ENCODE measurements at regions not wholly inside any gene's neighbourhood (a gene's known extent, or its start where the extent isn't known, plus 50 kb on each side); places are given as distances from the start of the nearest gene placed in this dataset.
A peak's percentile ranks its signal among the peaks of the same experiment; 100 is the strongest.

DNA sequence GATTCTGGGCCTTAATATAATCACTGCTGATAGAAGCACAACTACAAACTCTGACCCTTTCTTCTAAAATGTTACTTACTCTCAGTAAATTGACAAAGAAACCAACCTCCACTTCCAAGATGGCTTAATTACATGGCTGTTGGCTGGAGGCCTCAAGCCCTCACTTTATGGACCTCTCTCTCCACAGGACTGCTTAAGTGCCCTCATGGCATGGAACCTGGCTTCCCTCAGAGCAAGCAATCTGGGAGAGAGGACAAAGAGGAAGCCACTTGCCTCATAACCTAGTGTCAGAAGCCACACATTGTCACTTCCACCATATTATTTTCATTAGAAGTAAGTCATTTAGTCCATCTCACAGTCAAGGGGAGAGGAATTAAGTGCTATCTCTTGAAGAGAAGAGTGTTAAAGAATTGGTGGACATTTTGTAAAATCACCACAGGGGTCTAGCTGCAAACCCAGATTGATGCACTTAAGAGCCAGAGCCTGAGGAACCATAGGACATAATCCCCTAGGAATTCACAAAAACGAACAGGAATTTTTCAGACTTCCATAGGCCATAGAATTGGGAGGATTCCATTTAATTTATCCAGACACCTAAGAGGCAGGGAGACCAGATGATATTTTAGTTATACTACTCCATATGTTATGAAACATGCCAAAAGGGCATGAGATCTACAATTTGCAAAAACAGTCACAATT, 97.5 kb upstream of the TNFSF4 start:
- WGBS (ENCODE audit: insufficient coverage, low coverage, missing lambda C conversion rate), result 18% methylated on average over 1 of the region's 1 CpG
- Histone ChIP-seq H3K9me3 (replicated peaks; ENCODE audit: control insufficient read depth, insufficient read depth, low read depth, low read length) (no peaks in the 10 kb centered on the region), H3K36me3 (ENCODE audit: control insufficient read depth, insufficient read depth, low read length) (no peaks in the 10 kb centered on the region), H4K20me1 (replicated peaks; ENCODE audit: control insufficient read depth, insufficient read depth, low read length) (no peaks in the 10 kb centered on the region), H3K9ac (ENCODE audit: insufficient read depth in 1 of 2, low read depth in 2 of 2, low read length in 2 of 2) (no peak overlapping the region), H3K27ac (ENCODE audit: extremely low read depth, low read depth, low read length) (no peak overlapping the region), H3K79me2 (ENCODE audit: control insufficient read depth, insufficient read depth, low read length) (no peaks in the 10 kb centered on the region), H3K9me1 (ENCODE audit: control insufficient read depth, insufficient read depth, low read length) (no peaks in the 10 kb centered on the region), H2AFZ (ENCODE audit: low read depth, low read length) (peak overlapping the region; percentile 85), H3K27me3 (ENCODE audit: control insufficient read depth in 2 of 2, insufficient read depth in 2 of 2, low read length in 2 of 2) (no peaks in the 10 kb centered on the region), H3K4me3 (no peak overlapping the region), H3K4me2 (ENCODE audit: insufficient read depth, low read length) (no peak overlapping the region), H3K4me1 (replicated peaks in 1 of 2; ENCODE audit: control insufficient read depth in 2 of 2, insufficient read depth in 2 of 2, low read length in 2 of 2) (peaks cover 5 to 39% of the 10 kb centered on the region in 2 experiments)
- intact Hi-C loops (cut with micrococcal nuclease) (loop anchor here (5.0 kb wide), 1 partner anchor 37 kb away; no protein-coding TSS in a partner anchor), in situ Hi-C loops (cut with MboI) (no loop called here)
- DNase-seq (ENCODE audit: extremely low read depth in 1 of 4, low spot score in 3 of 4) (no peak), FAIRE-seq (no peak), ATAC-seq (no peak)
- BruUV-seq (replicated peaks), result no TSS peak
- CTCF ChIA-PET (ENCODE audit: low intra/inter-chr PET ratio), result no interaction called here
- POLR2A ChIA-PET, result no interaction called here
- TF ChIP-seq L3MBTL2 (IDR thresholded peaks at IDR 0.05), result no peak
- TF ChIP-seq ZNF830 (CRISPR knock-in tag; IDR thresholded peaks at IDR 0.05), result no peak
- no peak for TF ChIP-seq NBN (IDR thresholded peaks at IDR 0.05; ENCODE audit: low read depth)
- no peak for TF ChIP-seq ELF1 (tag; IDR thresholded peaks at IDR 0.05)
- TF ChIP-seq MCM5 (IDR thresholded peaks at IDR 0.05; ENCODE audit: low read depth), result no peak
- TF ChIP-seq HEY1 (CRISPR knock-in tag; IDR thresholded peaks at IDR 0.05; ENCODE audit: borderline replicate concordance), result no peak
- TF ChIP-seq ZNF384 (IDR thresholded peaks at IDR 0.05; ENCODE audit: low read depth, low read length), result no peak
- TF ChIP-seq, protein P1, sequence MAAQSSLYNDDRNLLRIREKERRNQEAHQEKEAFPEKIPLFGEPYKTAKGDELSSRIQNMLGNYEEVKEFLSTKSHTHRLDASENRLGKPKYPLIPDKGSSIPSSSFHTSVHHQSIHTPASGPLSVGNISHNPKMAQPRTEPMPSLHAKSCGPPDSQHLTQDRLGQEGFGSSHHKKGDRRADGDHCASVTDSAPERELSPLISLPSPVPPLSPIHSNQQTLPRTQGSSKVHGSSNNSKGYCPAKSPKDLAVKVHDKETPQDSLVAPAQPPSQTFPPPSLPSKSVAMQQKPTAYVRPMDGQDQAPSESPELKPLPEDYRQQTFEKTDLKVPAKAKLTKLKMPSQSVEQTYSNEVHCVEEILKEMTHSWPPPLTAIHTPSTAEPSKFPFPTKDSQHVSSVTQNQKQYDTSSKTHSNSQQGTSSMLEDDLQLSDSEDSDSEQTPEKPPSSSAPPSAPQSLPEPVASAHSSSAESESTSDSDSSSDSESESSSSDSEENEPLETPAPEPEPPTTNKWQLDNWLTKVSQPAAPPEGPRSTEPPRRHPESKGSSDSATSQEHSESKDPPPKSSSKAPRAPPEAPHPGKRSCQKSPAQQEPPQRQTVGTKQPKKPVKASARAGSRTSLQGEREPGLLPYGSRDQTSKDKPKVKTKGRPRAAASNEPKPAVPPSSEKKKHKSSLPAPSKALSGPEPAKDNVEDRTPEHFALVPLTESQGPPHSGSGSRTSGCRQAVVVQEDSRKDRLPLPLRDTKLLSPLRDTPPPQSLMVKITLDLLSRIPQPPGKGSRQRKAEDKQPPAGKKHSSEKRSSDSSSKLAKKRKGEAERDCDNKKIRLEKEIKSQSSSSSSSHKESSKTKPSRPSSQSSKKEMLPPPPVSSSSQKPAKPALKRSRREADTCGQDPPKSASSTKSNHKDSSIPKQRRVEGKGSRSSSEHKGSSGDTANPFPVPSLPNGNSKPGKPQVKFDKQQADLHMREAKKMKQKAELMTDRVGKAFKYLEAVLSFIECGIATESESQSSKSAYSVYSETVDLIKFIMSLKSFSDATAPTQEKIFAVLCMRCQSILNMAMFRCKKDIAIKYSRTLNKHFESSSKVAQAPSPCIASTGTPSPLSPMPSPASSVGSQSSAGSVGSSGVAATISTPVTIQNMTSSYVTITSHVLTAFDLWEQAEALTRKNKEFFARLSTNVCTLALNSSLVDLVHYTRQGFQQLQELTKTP (IDR thresholded peaks at IDR 0.05; ENCODE audit: low read depth in 1 of 2, partially characterized antibody in 2 of 2), result no peak
- no peak for TF ChIP-seq FUS (optimal IDR thresholded peaks at IDR 0.05; ENCODE audit: low read depth, low read length)
- TF ChIP-seq ZBTB9 (CRISPR knock-in tag; IDR thresholded peaks at IDR 0.05), result no peak
- no peak for TF ChIP-seq NR4A1 (CRISPR knock-in tag; IDR thresholded peaks at IDR 0.05)
- TF ChIP-seq NR4A1 (tag; IDR thresholded peaks at IDR 0.05), result 0 out of 2 replicates have a peak, but pooled peaks have one; percentile 56
- TF ChIP-seq KAT8 (IDR thresholded peaks at IDR 0.05; ENCODE audit: low read depth), result no peak
- TF ChIP-seq, protein P2, sequence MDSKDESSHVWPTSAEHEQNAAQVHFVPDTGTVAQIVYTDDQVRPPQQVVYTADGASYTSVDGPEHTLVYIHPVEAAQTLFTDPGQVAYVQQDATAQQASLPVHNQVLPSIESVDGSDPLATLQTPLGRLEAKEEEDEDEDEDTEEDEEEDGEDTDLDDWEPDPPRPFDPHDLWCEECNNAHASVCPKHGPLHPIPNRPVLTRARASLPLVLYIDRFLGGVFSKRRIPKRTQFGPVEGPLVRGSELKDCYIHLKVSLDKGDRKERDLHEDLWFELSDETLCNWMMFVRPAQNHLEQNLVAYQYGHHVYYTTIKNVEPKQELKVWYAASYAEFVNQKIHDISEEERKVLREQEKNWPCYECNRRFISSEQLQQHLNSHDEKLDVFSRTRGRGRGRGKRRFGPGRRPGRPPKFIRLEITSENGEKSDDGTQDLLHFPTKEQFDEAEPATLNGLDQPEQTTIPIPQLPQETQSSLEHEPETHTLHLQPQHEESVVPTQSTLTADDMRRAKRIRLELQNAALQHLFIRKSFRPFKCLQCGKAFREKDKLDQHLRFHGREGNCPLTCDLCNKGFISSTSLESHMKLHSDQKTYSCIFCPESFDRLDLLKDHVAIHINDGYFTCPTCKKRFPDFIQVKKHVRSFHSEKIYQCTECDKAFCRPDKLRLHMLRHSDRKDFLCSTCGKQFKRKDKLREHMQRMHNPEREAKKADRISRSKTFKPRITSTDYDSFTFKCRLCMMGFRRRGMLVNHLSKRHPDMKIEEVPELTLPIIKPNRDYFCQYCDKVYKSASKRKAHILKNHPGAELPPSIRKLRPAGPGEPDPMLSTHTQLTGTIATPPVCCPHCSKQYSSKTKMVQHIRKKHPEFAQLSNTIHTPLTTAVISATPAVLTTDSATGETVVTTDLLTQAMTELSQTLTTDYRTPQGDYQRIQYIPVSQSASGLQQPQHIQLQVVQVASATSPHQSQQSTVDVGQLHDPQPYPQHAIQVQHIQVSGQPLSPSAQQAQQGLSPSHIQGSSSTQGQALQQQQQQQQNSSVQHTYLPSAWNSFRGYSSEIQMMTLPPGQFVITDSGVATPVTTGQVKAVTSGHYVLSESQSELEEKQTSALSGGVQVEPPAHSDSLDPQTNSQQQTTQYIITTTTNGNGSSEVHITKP (IDR thresholded peaks at IDR 0.05; ENCODE audit: partially characterized antibody), result no peak
- TF ChIP-seq SETDB1 (IDR thresholded peaks at IDR 0.05; ENCODE audit: low read length), result no peak
